Trophoblast cell (in vitro differentiated cells and primary cell): ENCODE measurements at regions not wholly inside any gene's neighbourhood (a gene's known extent, or its start where the extent isn't known, plus 50 kb on each side); places are given as distances from the start of the nearest gene placed in this dataset.
"Not testable (repeated sequence)": the region's sequence is repeated elsewhere in the genome, so short reads cannot be mapped to it uniquely, and the experiment has no call there.

Experiments used
- DNase-seq, 2 donors: peaks; one replicate each; pipeline ENCODE4 v3.0.0-alpha.2; 2016
- H2AFZ ChIP-seq: 2 replicates; pipeline ENCODE4 v1.6.1; 2013; ENCODE audit warnings: low read length, moderate library complexity, mild to moderate bottlenecking; ENCODE audit not compliant: insufficient read depth, poor library complexity
- H2AK5ac ChIP-seq: 2 replicates; pipeline ENCODE4 v1.6.1; 2013; ENCODE audit warnings: mild to moderate bottlenecking, low read length
- H2BK120ac ChIP-seq: 2 replicates; pipeline ENCODE4 v1.6.1; 2013; ENCODE audit warnings: low read length, mild to moderate bottlenecking, moderate library complexity; ENCODE audit not compliant: insufficient read depth, poor library complexity
- H2BK12ac ChIP-seq: 2 replicates; pipeline ENCODE4 v1.6.1; 2013; ENCODE audit warnings: mild to moderate bottlenecking, low read length, moderate library complexity
- H2BK5ac ChIP-seq: 2 replicates; pipeline ENCODE4 v1.6.1; 2013; ENCODE audit warnings: low read length, low read depth, moderate library complexity, mild to moderate bottlenecking; ENCODE audit not compliant: poor library complexity
- H3K14ac ChIP-seq: 2 replicates; pipeline ENCODE4 v1.6.1; 2013; ENCODE audit warnings: mild to moderate bottlenecking, low read length
- H3K18ac ChIP-seq: 2 replicates; pipeline ENCODE4 v1.6.1; 2013; ENCODE audit warnings: mild to moderate bottlenecking, low read length
- H3K23ac ChIP-seq: 2 replicates; pipeline ENCODE4 v1.6.1; 2013; ENCODE audit warnings: low read length
- H3K27ac ChIP-seq: 2 replicates; pipeline ENCODE4 v1.5.1; 2013; ENCODE audit warnings: low read depth, mild to moderate bottlenecking, inconsistent platforms, low read length, moderate library complexity
- H3K27me3 ChIP-seq: 2 replicates; pipeline ENCODE4 v1.6.1; 2013; ENCODE audit warnings: inconsistent platforms, mild to moderate bottlenecking, low read length, moderate library complexity; ENCODE audit not compliant: insufficient read depth
- H3K36me3 ChIP-seq, 2 experiments: 1 replicate in 1 of 2; 2 replicates in 1 of 2; pipeline ENCODE4 v1.6.1; 2013; ENCODE audit warnings: low read length in 2 of 2, mild to moderate bottlenecking in 2 of 2, moderate library complexity in 1 of 2; ENCODE audit not compliant: insufficient read depth in 2 of 2, control insufficient read depth in 1 of 2
- H3K4ac ChIP-seq: 2 replicates; pipeline ENCODE4 v1.6.1; 2013; ENCODE audit warnings: low read depth, mild to moderate bottlenecking, low read length, moderate library complexity
- H3K4me1 ChIP-seq, 2 experiments: 1 replicate in 1 of 2; 2 replicates in 1 of 2; pipeline ENCODE4 v1.6.1; 2013; ENCODE audit warnings: low read length in 2 of 2, mild to moderate bottlenecking in 2 of 2, moderate library complexity in 1 of 2; ENCODE audit not compliant: insufficient read depth in 2 of 2, control insufficient read depth in 1 of 2
- H3K4me2 ChIP-seq: 2 replicates; pipeline ENCODE4 v1.6.1; 2013; ENCODE audit warnings: inconsistent platforms, mild to moderate bottlenecking, low read length, moderate library complexity
- H3K4me3 ChIP-seq: 2 replicates; pipeline ENCODE4 v1.5.1; 2013; ENCODE audit warnings: mild to moderate bottlenecking, low read depth, low read length, inconsistent platforms
- H3K79me1 ChIP-seq: one replicate; pipeline ENCODE4 v1.6.1; 2013; ENCODE audit warnings: low read length
- H3K79me2 ChIP-seq: 2 replicates; pipeline ENCODE4 v1.6.1; 2013; ENCODE audit warnings: low read length, mild to moderate bottlenecking; ENCODE audit not compliant: control insufficient read depth, insufficient read depth, poor library complexity
- H3K9ac ChIP-seq: 2 replicates; pipeline ENCODE4 v1.6.1; 2013; ENCODE audit warnings: mild to moderate bottlenecking, low read length
- H3K9me3 ChIP-seq: 2 replicates; pipeline ENCODE4 v1.6.1; 2013; ENCODE audit warnings: low read depth, mild to moderate bottlenecking, control low read depth, inconsistent platforms, low read length; ENCODE audit not compliant: insufficient read depth
- H4K12ac ChIP-seq: 2 replicates; pipeline ENCODE4 v1.6.1; 2013; ENCODE audit warnings: low read depth, mild to moderate bottlenecking, low read length, moderate library complexity
- H4K8ac ChIP-seq: 2 replicates; pipeline ENCODE4 v1.6.1; 2013; ENCODE audit warnings: low read depth, mild to moderate bottlenecking, low read length, moderate library complexity
- H4K91ac ChIP-seq: one replicate; pipeline ENCODE4 v1.6.1; 2013; ENCODE audit warnings: low read depth, mild to moderate bottlenecking, low read length, moderate library complexity
- WGBS: extraction: QIAGEN DNeasy Blood & Tissue Kit; methylation state at CpG from one replicate; pipeline ENCODE4 v1.1.7; 2013; ENCODE audit warnings: missing lambda C conversion rate; ENCODE audit not compliant: insufficient read length, insufficient coverage; ENCODE audit errors: extremely low coverage; 5-methylcytosine and 5-hydroxymethylcytosine counted together

- DNase-seq, result no peak
- no peak overlapping the region for H2AK5ac ChIP-seq
- no peak overlapping the region for H3K14ac ChIP-seq
- H3K4ac ChIP-seq, result no peak overlapping the region
- no peak overlapping the region for H3K18ac ChIP-seq
- no peak overlapping the region for H4K8ac ChIP-seq
- no peaks in the 10 kb centered on the region for H3K27me3 ChIP-seq
- H3K4me3 ChIP-seq, result no peak overlapping the region
- no peaks in the 10 kb centered on the region for H3K9me3 ChIP-seq
- no peak overlapping the region for H3K4me2 ChIP-seq
- no peak overlapping the region for H3K9ac ChIP-seq
- no peaks in the 10 kb centered on the region for H3K36me3 ChIP-seq
- no peak overlapping the region for H2AFZ ChIP-seq
- H3K4me1 ChIP-seq, result no peaks in the 10 kb centered on the region
- no peaks in the 10 kb centered on the region for H3K79me2 ChIP-seq
- H2BK5ac ChIP-seq, result no peak overlapping the region
- H4K12ac ChIP-seq, result no peak overlapping the region
- H2BK120ac ChIP-seq, result no peak overlapping the region
- no peaks in the 10 kb centered on the region for H3K79me1 ChIP-seq
- no peak overlapping the region for H3K23ac ChIP-seq
- H3K27ac ChIP-seq, result no peak overlapping the region
- WGBS, result no CpG with 5 or more reads among the region's 5 CpGs
- no peak overlapping the region for H2BK12ac ChIP-seq
- no peak overlapping the region for H4K91ac ChIP-seq
Observed at GRCh38 chr14:22282417-22282816, 306.6 kb downstream of the DAD1 start.

DNA sequence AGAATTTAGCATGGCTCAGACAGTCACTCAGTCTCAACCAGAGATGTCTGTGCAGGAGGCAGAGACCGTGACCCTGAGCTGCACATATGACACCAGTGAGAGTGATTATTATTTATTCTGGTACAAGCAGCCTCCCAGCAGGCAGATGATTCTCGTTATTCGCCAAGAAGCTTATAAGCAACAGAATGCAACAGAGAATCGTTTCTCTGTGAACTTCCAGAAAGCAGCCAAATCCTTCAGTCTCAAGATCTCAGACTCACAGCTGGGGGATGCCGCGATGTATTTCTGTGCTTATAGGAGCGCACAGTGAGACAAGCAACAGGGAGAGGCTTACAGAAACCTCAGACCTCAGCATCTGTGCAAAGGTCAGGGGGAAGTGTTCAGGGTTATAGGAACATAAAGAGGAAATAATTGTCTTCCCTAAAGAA is 307.6 kb downstream of the DAD1 start:
- not testable (repeated sequence) for H3K4me3 ChIP-seq, H4K8ac ChIP-seq, H3K23ac ChIP-seq, DNase-seq, H4K91ac ChIP-seq, H2BK5ac ChIP-seq, H3K4ac ChIP-seq, H3K36me3 ChIP-seq, H4K12ac ChIP-seq, H2AK5ac ChIP-seq, H3K9ac ChIP-seq, H3K27ac ChIP-seq, H2BK120ac ChIP-seq, H3K14ac ChIP-seq, H2BK12ac ChIP-seq, H3K18ac ChIP-seq, H3K9me3 ChIP-seq, H3K27me3 ChIP-seq, H3K79me1 ChIP-seq, H3K4me1 ChIP-seq, H2AFZ ChIP-seq, H3K4me2 ChIP-seq, H3K79me2 ChIP-seq
- WGBS, result no CpG with 5 or more reads among the region's 7 CpGs

DNA sequence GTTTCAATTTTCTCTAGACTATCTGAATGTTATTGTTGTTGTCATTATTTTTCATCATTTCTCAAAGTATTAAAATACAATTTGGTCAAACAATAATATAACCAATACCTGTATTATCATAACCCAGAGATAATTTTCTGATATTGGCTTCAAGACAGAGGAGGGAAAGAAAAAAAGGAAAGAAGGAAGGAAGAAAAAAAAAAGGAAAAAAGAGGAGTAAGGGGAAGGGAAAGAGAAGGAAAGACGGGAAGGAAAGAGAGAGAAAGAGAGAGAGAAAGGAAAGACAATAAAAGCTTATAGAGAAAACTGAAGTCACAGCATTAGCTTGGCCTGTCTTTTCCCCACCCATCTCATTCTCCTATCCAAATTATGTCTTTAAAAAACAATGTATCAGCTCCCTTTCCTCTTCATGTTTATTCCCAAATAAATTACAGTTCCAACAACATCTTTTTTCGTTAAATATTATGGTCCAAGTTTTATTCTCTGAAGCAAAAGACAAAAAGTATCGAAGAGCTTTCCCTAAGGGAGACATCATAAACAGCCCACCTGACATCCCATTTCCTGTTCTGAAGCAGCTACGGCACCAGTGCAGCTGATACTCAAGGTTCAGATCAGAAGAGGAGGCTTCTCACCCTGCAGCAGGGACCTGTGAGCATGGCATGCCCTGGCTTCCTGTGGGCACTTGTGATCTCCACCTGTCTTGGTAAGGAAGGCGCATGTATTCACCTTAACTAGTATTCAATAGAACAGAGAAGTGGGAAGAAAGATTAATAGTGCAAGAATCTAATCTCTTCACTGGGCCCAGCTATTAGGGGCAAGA is 308.3 kb downstream of the DAD1 start:
- no peak overlapping the region for H2AFZ ChIP-seq
- H3K4me3 ChIP-seq, result no peak overlapping the region
- no peak overlapping the region for H4K8ac ChIP-seq
- WGBS, result 100% methylated on average over 1 of the region's 5 CpGs
- no peak overlapping the region for H4K12ac ChIP-seq
- no peaks in the 10 kb centered on the region for H3K27me3 ChIP-seq
- no peaks in the 10 kb centered on the region for H3K79me1 ChIP-seq
- no peak for DNase-seq
- no peak overlapping the region for H2BK5ac ChIP-seq
- H3K36me3 ChIP-seq, result no peaks in the 10 kb centered on the region
- no peak overlapping the region for H2AK5ac ChIP-seq
- no peak overlapping the region for H4K91ac ChIP-seq
- no peak overlapping the region for H2BK120ac ChIP-seq
- H3K4me1 ChIP-seq, result no peaks in the 10 kb centered on the region
- no peak overlapping the region for H3K4me2 ChIP-seq
- no peaks in the 10 kb centered on the region for H3K9me3 ChIP-seq
- H3K14ac ChIP-seq, result no peak overlapping the region
- H3K4ac ChIP-seq, result no peak overlapping the region
- H3K18ac ChIP-seq, result no peak overlapping the region
- no peak overlapping the region for H3K23ac ChIP-seq
- H3K9ac ChIP-seq, result no peak overlapping the region
- H3K27ac ChIP-seq, result no peak overlapping the region
- no peaks in the 10 kb centered on the region for H3K79me2 ChIP-seq
- no peak overlapping the region for H2BK12ac ChIP-seq

DNA sequence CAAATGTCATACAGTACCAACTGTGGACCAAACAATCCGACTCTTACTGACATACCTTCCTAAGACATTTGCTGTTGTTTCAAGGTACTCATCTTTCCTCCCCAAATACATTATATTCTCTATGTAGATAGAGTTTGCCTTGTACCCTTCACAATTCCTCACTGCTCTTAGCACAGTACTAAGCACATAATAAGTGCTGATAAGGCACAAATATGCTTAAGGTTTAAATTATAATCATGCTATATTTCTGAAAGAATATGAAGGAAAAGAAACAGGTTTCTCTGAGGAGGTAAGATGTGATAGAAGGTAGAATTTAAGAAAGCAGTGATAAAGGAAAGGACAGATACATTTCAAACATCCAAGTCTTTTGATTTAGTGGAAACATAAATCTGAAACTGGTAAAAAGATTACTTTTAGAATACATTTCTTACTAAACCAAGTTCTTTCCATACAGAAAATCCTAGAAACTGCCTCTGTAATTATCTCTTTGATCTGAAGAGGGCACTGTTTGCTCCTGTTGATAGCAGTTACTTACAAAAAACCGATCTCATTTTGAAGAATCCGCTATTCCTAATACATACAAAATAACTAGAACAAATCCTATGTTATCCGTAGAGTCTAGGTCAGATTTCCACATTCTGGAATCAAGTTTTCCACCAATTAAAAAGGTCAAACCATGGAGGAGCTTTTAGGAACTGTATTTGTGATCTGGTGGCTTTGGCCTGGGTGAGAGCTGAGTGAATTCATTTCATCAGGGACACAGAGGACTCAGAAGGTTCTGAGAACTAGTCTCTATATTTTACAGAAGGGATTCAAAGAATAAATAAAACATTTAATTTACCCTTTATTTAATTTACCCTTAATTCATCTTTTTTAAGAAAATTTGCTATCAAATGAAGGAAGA is 311.9 kb downstream of the DAD1 start:
- Histone ChIP-seq H3K4ac (no peak overlapping the region), H2AK5ac (no peak overlapping the region), H3K4me2 (no peak overlapping the region), H4K8ac (no peak overlapping the region), H3K18ac (no peak overlapping the region), H3K79me1 (no peaks in the 10 kb centered on the region), H3K27ac (no peak overlapping the region), H2AFZ (no peak overlapping the region), H3K23ac (no peak overlapping the region), H3K4me3 (no peak overlapping the region), H4K12ac (no peak overlapping the region), H2BK5ac (no peak overlapping the region), H3K36me3 (no peaks in the 10 kb centered on the region), H3K14ac (no peak overlapping the region), H3K79me2 (no peaks in the 10 kb centered on the region), H3K27me3 (no peaks in the 10 kb centered on the region), H2BK12ac (no peak overlapping the region), H3K4me1 (no peaks in the 10 kb centered on the region), H4K91ac (no peak overlapping the region), H3K9ac (no peak overlapping the region), H2BK120ac (no peak overlapping the region), H3K9me3 (no peaks in the 10 kb centered on the region)
- no CpG with 5 or more reads among the region's 4 CpGs for WGBS
- peak in 1 of 2 donors; percentile 74 for DNase-seq
